IPS-20b (cell line): ENCODE measurements at regions not wholly inside any gene's neighbourhood (a gene's known extent, or its start where the extent isn't known, plus 50 kb on each side); places are given as distances from the start of the nearest gene placed in this dataset.

ENCODE experiments used
- H3K27ac ChIP-seq: one replicate; pipeline ENCODE4 v1.5.1; 2013; ENCODE audit warnings: low read length
- H3K27me3 ChIP-seq: 2 replicates; pipeline ENCODE4 v1.6.1; 2013; ENCODE audit warnings: mild to moderate bottlenecking, low read length, inconsistent platforms; ENCODE audit not compliant: insufficient read depth
- H3K36me3 ChIP-seq: 2 replicates; pipeline ENCODE4 v1.6.1; 2013; ENCODE audit warnings: low read depth, mild to moderate bottlenecking, inconsistent platforms, low read length, moderate library complexity; ENCODE audit not compliant: insufficient read depth
- H3K4me1 ChIP-seq: 2 replicates; pipeline ENCODE4 v1.6.1; 2013; ENCODE audit warnings: mild to moderate bottlenecking, control low read depth, inconsistent platforms, low read length, moderate library complexity; ENCODE audit not compliant: insufficient read depth
- H3K4me3 ChIP-seq: 2 replicates; pipeline ENCODE4 v1.5.1; 2013; ENCODE audit warnings: mild to moderate bottlenecking, low read length, inconsistent platforms
- H3K9ac ChIP-seq: 2 replicates; pipeline ENCODE4 v1.6.1; 2013; ENCODE audit warnings: low read depth, mild to moderate bottlenecking, inconsistent platforms, low read length, moderate library complexity
- H3K9me3 ChIP-seq: 2 replicates; pipeline ENCODE4 v1.6.1; 2013; ENCODE audit warnings: mild to moderate bottlenecking, low read depth, low read length, inconsistent platforms; ENCODE audit not compliant: insufficient read depth

- Histone ChIP-seq H3K36me3 (no peaks in the 10 kb centered on the region), H3K27me3 (no peaks in the 10 kb centered on the region), H3K9me3 (no peaks in the 10 kb centered on the region), H3K9ac (no peak overlapping the region), H3K4me1 (no peaks in the 10 kb centered on the region), H3K4me3 (no peak overlapping the region), H3K27ac (no peak overlapping the region)
Measured at GRCh38 chr3:106275592-106275991, 406.8 kb upstream of the CBLB start.

- H3K27ac ChIP-seq: no peak overlapping the region
- no peaks in the 10 kb centered on the region for H3K36me3 ChIP-seq
- no peaks in the 10 kb centered on the region for H3K9me3 ChIP-seq
- H3K9ac ChIP-seq: no peak overlapping the region
- no peak overlapping the region for H3K4me3 ChIP-seq
- no peaks in the 10 kb centered on the region for H3K27me3 ChIP-seq
- H3K4me1 ChIP-seq: no peaks in the 10 kb centered on the region
Measured at GRCh38 chr3:106276151-106276550, 407.3 kb upstream of the CBLB start.

GRCh38 chr3:106276755-106277612 is 408.2 kb upstream of the CBLB start:
- H3K27me3 ChIP-seq: no peaks in the 10 kb centered on the region
- H3K9ac ChIP-seq: no peak overlapping the region
- H3K27ac ChIP-seq: no peak overlapping the region
- H3K4me3 ChIP-seq: no peak overlapping the region
- H3K4me1 ChIP-seq: no peaks in the 10 kb centered on the region
- no peaks in the 10 kb centered on the region for H3K9me3 ChIP-seq
- no peaks in the 10 kb centered on the region for H3K36me3 ChIP-seq

- Histone ChIP-seq H3K4me3 (no peak overlapping the region), H3K36me3 (no peaks in the 10 kb centered on the region), H3K27me3 (no peaks in the 10 kb centered on the region), H3K4me1 (no peaks in the 10 kb centered on the region), H3K27ac (no peak overlapping the region), H3K9ac (no peak overlapping the region), H3K9me3 (no peaks in the 10 kb centered on the region)
Measured at GRCh38 chr3:106277731-106278130, 408.9 kb upstream of the CBLB start.

- Histone ChIP-seq H3K27ac (no peak overlapping the region), H3K9me3 (no peaks in the 10 kb centered on the region), H3K4me3 (no peak overlapping the region), H3K4me1 (no peaks in the 10 kb centered on the region), H3K36me3 (no peaks in the 10 kb centered on the region), H3K27me3 (no peaks in the 10 kb centered on the region), H3K9ac (no peak overlapping the region)
Measured at GRCh38 chr3:106281221-106281620, 412.4 kb upstream of the CBLB start.

GRCh38 chr3:106282943-106283342 is 414.1 kb upstream of the CBLB start:
- H3K27ac ChIP-seq: no peak overlapping the region
- H3K4me1 ChIP-seq: no peaks in the 10 kb centered on the region
- no peaks in the 10 kb centered on the region for H3K36me3 ChIP-seq
- no peaks in the 10 kb centered on the region for H3K9me3 ChIP-seq
- H3K4me3 ChIP-seq: no peak overlapping the region
- no peak overlapping the region for H3K9ac ChIP-seq
- H3K27me3 ChIP-seq: no peaks in the 10 kb centered on the region

GRCh38 chr3:106288781-106289180 is 420.0 kb upstream of the CBLB start:
- H3K9me3 ChIP-seq: no peaks in the 10 kb centered on the region
- no peak overlapping the region for H3K4me3 ChIP-seq
- no peak overlapping the region for H3K9ac ChIP-seq
- no peaks in the 10 kb centered on the region for H3K36me3 ChIP-seq
- H3K27me3 ChIP-seq: no peaks in the 10 kb centered on the region
- H3K4me1 ChIP-seq: no peaks in the 10 kb centered on the region
- no peak overlapping the region for H3K27ac ChIP-seq

- H3K9ac ChIP-seq: no peak overlapping the region
- H3K9me3 ChIP-seq: no peaks in the 10 kb centered on the region
- no peaks in the 10 kb centered on the region for H3K27me3 ChIP-seq
- H3K4me3 ChIP-seq: no peak overlapping the region
- H3K4me1 ChIP-seq: no peaks in the 10 kb centered on the region
- no peaks in the 10 kb centered on the region for H3K36me3 ChIP-seq
- H3K27ac ChIP-seq: no peak overlapping the region
Measured at GRCh38 chr3:106290304-106290997, 421.6 kb upstream of the CBLB start.

- H3K27ac ChIP-seq: no peak overlapping the region
- H3K4me1 ChIP-seq: no peaks in the 10 kb centered on the region
- H3K9me3 ChIP-seq: no peaks in the 10 kb centered on the region
- H3K4me3 ChIP-seq: no peak overlapping the region
- H3K27me3 ChIP-seq: no peaks in the 10 kb centered on the region
- no peaks in the 10 kb centered on the region for H3K36me3 ChIP-seq
- no peak overlapping the region for H3K9ac ChIP-seq
Measured at GRCh38 chr3:106293161-106293560, 424.3 kb upstream of the CBLB start.

- H3K36me3 ChIP-seq: no peaks in the 10 kb centered on the region
- H3K4me3 ChIP-seq: no peak overlapping the region
- H3K4me1 ChIP-seq: no peaks in the 10 kb centered on the region
Measured at GRCh38 chr3:106294121-106294520, 425.3 kb upstream of the CBLB start.

GRCh38 chr3:106296062-106296461 is 427.2 kb upstream of the CBLB start:
- no peaks in the 10 kb centered on the region for H3K27me3 ChIP-seq
- H3K9me3 ChIP-seq: no peaks in the 10 kb centered on the region
- no peak overlapping the region for H3K27ac ChIP-seq
- no peak overlapping the region for H3K4me3 ChIP-seq
- H3K4me1 ChIP-seq: no peaks in the 10 kb centered on the region
- H3K36me3 ChIP-seq: no peaks in the 10 kb centered on the region
- no peak overlapping the region for H3K9ac ChIP-seq

More at GRCh38 chr3:106294121-106294520, 425.3 kb upstream of the CBLB start:
- Histone ChIP-seq H3K9ac (no peak overlapping the region), H3K27me3 (no peaks in the 10 kb centered on the region), H3K27ac (no peak overlapping the region), H3K9me3 (no peaks in the 10 kb centered on the region)
